HCT116 (cell line): ENCODE measurements at regions not wholly inside any gene's neighbourhood (a gene's known extent, or its start where the extent isn't known, plus 50 kb on each side); places are given as distances from the start of the nearest gene placed in this dataset.

Source experiments
- ATAC-seq: fragments of 200-7000 bp; cut with Tn5 transposase; 2 replicates; pipeline ENCODE4 v1.9.1; 2020; ENCODE audit warnings: mild to moderate bottlenecking, moderate library complexity
- BruUV-seq: library from RNA; stranded (reverse); fragments of 400-500 nt; replicated peaks from 2 replicates; lab custom pipeline; 2021; lab: Mats Ljungman, UMichigan
- CTCF ChIA-PET: fragments of 300-600 bp; sonication (Branson Sonifier 250); formaldehyde crosslinking; loops from one replicate; lab custom pipeline; 2021; ENCODE audit warnings: antibody characterized with exemption; lab: Charles Lee
- POLR2A ChIA-PET: fragments of 300-600, 350-600 bp; sonication (Branson Sonifier 250); formaldehyde crosslinking; loops from one replicate; lab custom pipeline; 2021; ENCODE audit warnings: antibody characterized with exemption; lab: Charles Lee
- RAD21 ChIA-PET, 2 experiments: fragments of 300-600 bp; sonication (Branson Sonifier 250); formaldehyde crosslinking; loops; one replicate each; lab custom pipeline; 2023; ENCODE audit warnings: low total read pairs in 2 of 2; ENCODE audit not compliant: uncharacterized antibody in 2 of 2, unreplicated experiment in 2 of 2, low non-redundant PET in 1 of 2; lab: Charles Lee
- DNase-seq: peaks from one replicate; pipeline ENCODE4 v3.0.0-alpha.2; 2010; ENCODE audit warnings: low read depth, low spot score
- H2AFZ ChIP-seq: fragments of 200-600 bp; shearing (Covaris generic), sonication (generic); 2 replicates; pipeline ENCODE4 v1.6.1; 2017; ENCODE audit warnings: low read depth, mixed run types, mixed read lengths, antibody characterized with exemption, low read length; ENCODE audit not compliant: poor library complexity, severe bottlenecking
- H3K27ac ChIP-seq: 2 replicates; pipeline ENCODE4 v1.5.1; 2012; ENCODE audit warnings: low read depth, low read length
- H3K27me3 ChIP-seq: fragments of 200-600 bp; sonication (generic); 2 replicates; pipeline ENCODE4 v1.6.1; 2016; ENCODE audit warnings: mixed run types, low read length, mixed read lengths; ENCODE audit not compliant: insufficient read depth
- H3K36me3 ChIP-seq, 2 experiments: fragments of 200-500 bp in 1 of 2; fragments of 200-600 bp in 1 of 2; sonication (Bioruptor generic) in 1 of 2; sonication (generic) in 1 of 2; 2 replicates each; pipeline versions ENCODE4 v1.5.1 to v1.6.1; 2014 to 2016; ENCODE audit warnings: low read length in 2 of 2, inconsistent platforms in 1 of 2, mixed read lengths in 1 of 2, mixed run types in 1 of 2; ENCODE audit not compliant: insufficient read depth in 2 of 2, control insufficient read depth in 1 of 2
- H3K4me1 ChIP-seq, 2 experiments: fragments of 200-600 bp in 1 of 2; sonication (generic) in 1 of 2; 2 replicates each; pipeline versions ENCODE4 v1.5.1 to v1.6.1; 2012 to 2017; ENCODE audit warnings: low read length in 2 of 2, inconsistent platforms in 1 of 2, mild to moderate bottlenecking in 1 of 2, mixed read lengths in 1 of 2, mixed run types in 1 of 2, moderate library complexity in 1 of 2; ENCODE audit not compliant: insufficient read depth in 2 of 2, control insufficient read depth in 1 of 2
- H3K4me2 ChIP-seq: fragments of 200-600 bp; sonication (generic); 2 replicates; pipeline ENCODE4 v1.6.1; 2017; ENCODE audit warnings: mixed run types, low read length, mixed read lengths
- H3K4me3 ChIP-seq, 2 experiments: fragments of 200-600 bp in 1 of 2; sonication (generic) in 1 of 2; replicated peaks in 1 of 2; 2 replicates each; pipeline ENCODE4 v1.5.1; 2011 to 2016; ENCODE audit warnings: low read length in 2 of 2, control low read depth in 1 of 2, low read depth in 1 of 2, mild to moderate bottlenecking in 1 of 2, mixed read lengths in 1 of 2, mixed run types in 1 of 2
- H3K79me2 ChIP-seq: fragments of 200-600 bp; sonication (generic); 2 replicates; pipeline ENCODE4 v1.6.1; 2017; ENCODE audit warnings: mild to moderate bottlenecking, mixed run types, low read length, moderate library complexity, mixed read lengths; ENCODE audit not compliant: insufficient read depth
- H3K9ac ChIP-seq: fragments of 200-600 bp; sonication (generic); 2 replicates; pipeline ENCODE4 v1.6.1; 2016; ENCODE audit warnings: low read length, mixed read lengths
- H3K9me2 ChIP-seq: fragments of 200-600 bp; sonication (generic), shearing (Covaris generic); 2 replicates; pipeline ENCODE4 v1.6.1; 2017; ENCODE audit warnings: mixed run types, mild to moderate bottlenecking, moderate library complexity; ENCODE audit not compliant: insufficient read depth
- H3K9me3 ChIP-seq, 2 experiments: fragments of 200-500 bp in 1 of 2; fragments of 200-600 bp in 1 of 2; sonication (Bioruptor generic) in 1 of 2; sonication (generic) in 1 of 2; 2 replicates each; pipeline ENCODE4 v1.6.1; 2014 to 2017; ENCODE audit warnings: low read length in 2 of 2, mixed read lengths in 2 of 2, inconsistent platforms in 1 of 2, low read depth in 1 of 2, mild to moderate bottlenecking in 1 of 2, mixed run types in 1 of 2, moderate library complexity in 1 of 2; ENCODE audit not compliant: control insufficient read depth in 1 of 2, insufficient read depth in 1 of 2
- H4K20me1 ChIP-seq: fragments of 200-600 bp; sonication (generic), shearing (Covaris generic); 2 replicates; pipeline ENCODE4 v1.6.1; 2017; ENCODE audit warnings: mixed run types, mild to moderate bottlenecking, moderate library complexity; ENCODE audit not compliant: insufficient read depth
- ATF3 ChIP-seq: IDR thresholded peaks from 2 replicates; pipeline ENCODE4 v1.6.1; 2012
- CTCF ChIP-seq, 3 experiments: fragments of 200-600 bp in 1 of 3; sonication (generic) in 1 of 3; IDR thresholded peaks in 2 of 3; conservative IDR thresholded peaks in 1 of 3; 2 replicates each; pipeline ENCODE4 v1.5.1; 2012 to 2017; ENCODE audit warnings: low read depth in 2 of 3, low read length in 2 of 3, antibody characterized with exemption in 1 of 3, borderline replicate concordance in 1 of 3, control low read depth in 1 of 3, mild to moderate bottlenecking in 1 of 3, mixed read lengths in 1 of 3, mixed run types in 1 of 3, moderate library complexity in 1 of 3; ENCODE audit not compliant: insufficient read depth in 1 of 3
- EGR1 ChIP-seq: IDR thresholded peaks from 2 replicates; pipeline ENCODE4 v1.6.1; 2012; ENCODE audit warnings: low read depth
- ELF1 ChIP-seq: IDR thresholded peaks from 2 replicates; pipeline ENCODE4 v1.6.1; 2012; ENCODE audit warnings: low read depth, borderline replicate concordance
- EZH2phosphoT487 ChIP-seq: fragments of 200-600 bp; IDR thresholded peaks from 2 replicates; pipeline ENCODE4 v1.6.1; 2018; ENCODE audit warnings: antibody characterized with exemption, borderline replicate concordance
- FOSL1 ChIP-seq: IDR thresholded peaks from 2 replicates; pipeline ENCODE4 v1.6.1; 2012; ENCODE audit warnings: low read depth
- JUND ChIP-seq: IDR thresholded peaks from 2 replicates; pipeline ENCODE4 v1.6.1; 2012
- MAX ChIP-seq: IDR thresholded peaks from 2 replicates; pipeline ENCODE4 v1.6.1; 2012
- POLR2A ChIP-seq: IDR thresholded peaks from 2 replicates; pipeline ENCODE4 v1.7.0; 2011; ENCODE audit warnings: borderline replicate concordance; ENCODE audit not compliant: insufficient read depth, insufficient read length; ENCODE audit errors: extremely low read depth
- RAD21 ChIP-seq: IDR thresholded peaks from 2 replicates; pipeline ENCODE4 v1.6.1; 2012; ENCODE audit warnings: low read depth, mild to moderate bottlenecking
- REST ChIP-seq: IDR thresholded peaks from 2 replicates; pipeline ENCODE4 v1.6.1; 2012; ENCODE audit warnings: low read depth
- SP1 ChIP-seq: IDR thresholded peaks from 2 replicates; pipeline ENCODE4 v1.6.1; 2012; ENCODE audit warnings: low read depth
- SRF ChIP-seq: IDR thresholded peaks from 2 replicates; pipeline ENCODE4 v1.6.1; 2012; ENCODE audit warnings: low read depth
- TCF7L2 ChIP-seq: IDR thresholded peaks from 2 replicates; pipeline ENCODE4 v1.7.0; 2011; ENCODE audit warnings: borderline replicate concordance, inconsistent platforms; ENCODE audit not compliant: insufficient read depth, insufficient read length; ENCODE audit errors: extremely low read depth
- ZBTB33 ChIP-seq: IDR thresholded peaks from 2 replicates; pipeline ENCODE4 v1.6.1; 2011; ENCODE audit warnings: mild to moderate bottlenecking, low read length, moderate library complexity; ENCODE audit not compliant: insufficient replicate concordance; ENCODE audit errors: extremely low read depth
- ZFX ChIP-seq: fragments of 450-650 bp; IDR thresholded peaks from 2 replicates; pipeline ENCODE4 v1.6.1; 2017
- ZNF274 ChIP-seq: fragments of 200-500 bp; sonication (Bioruptor generic); IDR thresholded peaks from 2 replicates; pipeline ENCODE4 v1.6.1; 2014; ENCODE audit warnings: mild to moderate bottlenecking, low read depth, low read length, inconsistent platforms
- intact Hi-C: fragments of 100-400 bp; cut with micrococcal nuclease; formaldehyde crosslinking; loops from 2 replicates; pipeline ENCODE4 v1.10.0; 2022

GRCh38 chr12:45566257-45566656 is 163.2 kb upstream of the ARID2 start:
- no peaks in the 10 kb centered on the region for H3K4me1 ChIP-seq
- no TSS peak for BruUV-seq
- no peaks in the 10 kb centered on the region for H3K9me2 ChIP-seq
- no peak for TF ChIP-seq MAX
- TF ChIP-seq SP1, result no peak
- TF ChIP-seq ZFX, result no peak
- TF ChIP-seq ATF3, result no peak
- TF ChIP-seq EGR1, result no peak
- TF ChIP-seq SRF, result no peak
- no peak for TF ChIP-seq RAD21
- no peak for TF ChIP-seq REST
- no peak for TF ChIP-seq EZH2phosphoT487
- TF ChIP-seq CTCF (IDR thresholded peaks at IDR 0.05 in 2 of 3, conservative IDR thresholded peaks at IDR 0.05 in 1 of 3; ENCODE audit: borderline replicate concordance in 1 of 3, insufficient read depth in 1 of 3, low read depth in 2 of 3, low read length in 2 of 3), result no peak
- no peak for TF ChIP-seq POLR2A
- TF ChIP-seq ZNF274, result no peak
- no peak for TF ChIP-seq TCF7L2
- no peak for TF ChIP-seq FOSL1
- no peak for TF ChIP-seq ELF1
- TF ChIP-seq ZBTB33, result no peak
- TF ChIP-seq JUND, result no peak
- TF ChIP-seq, all 23 proteins: peak for 0
- ATAC-seq, result no peak
- ChIA-PET POLR2A (no interaction called here), CTCF (no interaction called here), RAD21 (no interaction called here)
- Histone ChIP-seq H4K20me1 (no peaks in the 10 kb centered on the region), H3K4me2 (no peak overlapping the region), H3K4me3 (no peak overlapping the region), H3K27ac (no peak overlapping the region), H3K9me3 (no peaks in the 10 kb centered on the region), H2AFZ (no peak overlapping the region), H3K27me3 (no peaks in the 10 kb centered on the region), H3K79me2 (no peaks in the 10 kb centered on the region), H3K36me3 (no peaks in the 10 kb centered on the region), H3K9ac (no peak overlapping the region)
- DNase-seq, result no peak
- intact Hi-C loops, result no loop called here
